ENCODE measurements at regions not wholly inside any gene's neighbourhood (a gene's known extent, or its start where the extent isn't known, plus 50 kb on each side); places are given as distances from the start of the nearest gene placed in this dataset.

DNA sequence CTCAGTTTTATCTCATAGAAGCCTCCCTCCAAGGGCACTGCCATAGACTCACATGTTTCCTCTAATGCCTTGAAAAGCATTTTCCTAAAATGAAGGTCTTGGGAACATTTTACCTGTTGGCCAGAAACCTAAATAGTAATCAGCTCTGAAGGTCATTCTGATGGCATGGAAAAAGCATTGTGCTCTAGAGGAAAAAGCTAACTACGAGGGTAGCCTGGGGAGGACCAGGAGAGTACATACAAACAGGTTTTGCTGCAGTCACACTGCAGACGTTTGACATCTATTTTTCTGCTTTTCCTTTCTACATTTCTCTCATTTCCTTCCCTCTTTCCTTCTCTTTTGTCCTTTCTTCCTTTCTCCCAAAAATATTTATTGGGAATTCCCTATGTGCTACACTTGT is 103.3 kb upstream of the SORBS2 start:
- POLR2A ChIA-PET: no interaction called here
- H3K4me1 ChIP-seq (ENCODE audit: control insufficient read depth, extremely low read depth, insufficient read depth, low read length): no peaks in the 10 kb centered on the region
- H3K9me1 ChIP-seq (replicated peaks; ENCODE audit: control insufficient read depth, extremely low read depth, insufficient read depth, low read length): no peaks in the 10 kb centered on the region
- dilution Hi-C loops (cut with MboI; ENCODE audit: extremely low pct_ligation_motif_present, low sequenced_read_pairs) (no loop called here), intact Hi-C loops (cut with micrococcal nuclease) (no loop called here)
- H3K27me3 ChIP-seq (ENCODE audit: control insufficient read depth in 2 of 2, insufficient read depth in 2 of 2, low read length in 2 of 2): peaks cover 0 to 2% of the 10 kb centered on the region in 2 experiments
- H3K4me2 ChIP-seq (ENCODE audit: insufficient read depth, low read length): no peak overlapping the region
- no peak for FAIRE-seq
- no peaks in the 10 kb centered on the region for H4K20me1 ChIP-seq (replicated peaks; ENCODE audit: control insufficient read depth, extremely low read depth, insufficient read depth, low read length)
- no peak overlapping the region for H2AFZ ChIP-seq (ENCODE audit: low read depth, low read length)
- TF ChIP-seq POLR2A (IDR thresholded peaks at IDR 0.05; ENCODE audit: low read depth, low read length) (no peak), MAX (IDR thresholded peaks at IDR 0.05; ENCODE audit: insufficient read depth, insufficient read length) (no peak), GATA2 (IDR thresholded peaks at IDR 0.05; ENCODE audit: insufficient read depth, insufficient read length, low read depth, low read length) (no peak), MYC (IDR thresholded peaks at IDR 0.05; ENCODE audit: low read depth, low read length) (no peak), POLR2AphosphoS5 (IDR thresholded peaks at IDR 0.05; ENCODE audit: insufficient read depth, low read depth, low read length) (no peak), FOS (IDR thresholded peaks at IDR 0.05; ENCODE audit: borderline replicate concordance, insufficient read depth, low read length) (no peak), EZH2 (IDR thresholded peaks at IDR 0.05; ENCODE audit: borderline replicate concordance, low read depth, low read length, severe bottlenecking) (no peak)
- CTCF ChIA-PET: no interaction called here
- no peak overlapping the region for H3K4me3 ChIP-seq (replicated peaks in 1 of 3; ENCODE audit: insufficient read depth in 1 of 3, low read depth in 1 of 3, low read length in 3 of 3)
- no peaks in the 10 kb centered on the region for H3K79me2 ChIP-seq (ENCODE audit: control insufficient read depth, insufficient read depth, low read length)
- no peak for DNase-seq (ENCODE audit: low read depth, low spot score)
- H3K9ac ChIP-seq (replicated peaks; ENCODE audit: extremely low read depth, insufficient read depth, low read length): no peak overlapping the region
- no TSS peak for BruUV-seq (replicated peaks)
- H3K36me3 ChIP-seq (ENCODE audit: control insufficient read depth in 2 of 2, extremely low read depth in 1 of 2, insufficient read depth in 2 of 2, low read length in 2 of 2): no peaks in the 10 kb centered on the region
- H3K9me3 ChIP-seq (replicated peaks; ENCODE audit: control insufficient read depth, insufficient read depth, low read length): no peaks in the 10 kb centered on the region
- H3K27ac ChIP-seq (ENCODE audit: insufficient read depth, low read depth, low read length): no peak overlapping the region

- dilution Hi-C loops (cut with MboI; ENCODE audit: extremely low pct_ligation_motif_present, low sequenced_read_pairs) (no loop called here), intact Hi-C loops (cut with micrococcal nuclease) (no loop called here)
- Histone ChIP-seq H3K27ac (ENCODE audit: insufficient read depth, low read depth, low read length) (no peak overlapping the region), H3K79me2 (ENCODE audit: control insufficient read depth, insufficient read depth, low read length) (no peaks in the 10 kb centered on the region), H3K9me1 (replicated peaks; ENCODE audit: control insufficient read depth, extremely low read depth, insufficient read depth, low read length) (no peaks in the 10 kb centered on the region), H2AFZ (ENCODE audit: low read depth, low read length) (no peak overlapping the region), H3K9ac (replicated peaks; ENCODE audit: extremely low read depth, insufficient read depth, low read length) (no peak overlapping the region), H3K4me1 (ENCODE audit: control insufficient read depth, extremely low read depth, insufficient read depth, low read length) (no peaks in the 10 kb centered on the region), H3K4me2 (ENCODE audit: insufficient read depth, low read length) (no peak overlapping the region), H3K36me3 (ENCODE audit: control insufficient read depth in 2 of 2, extremely low read depth in 1 of 2, insufficient read depth in 2 of 2, low read length in 2 of 2) (no peaks in the 10 kb centered on the region), H3K4me3 (replicated peaks in 1 of 3; ENCODE audit: insufficient read depth in 1 of 3, low read depth in 1 of 3, low read length in 3 of 3) (no peak overlapping the region), H3K27me3 (ENCODE audit: control insufficient read depth in 2 of 2, insufficient read depth in 2 of 2, low read length in 2 of 2) (peaks cover 0 to 2% of the 10 kb centered on the region in 2 experiments), H3K9me3 (replicated peaks; ENCODE audit: control insufficient read depth, insufficient read depth, low read length) (no peaks in the 10 kb centered on the region), H4K20me1 (replicated peaks; ENCODE audit: control insufficient read depth, extremely low read depth, insufficient read depth, low read length) (no peaks in the 10 kb centered on the region)
- POLR2A ChIA-PET: no interaction called here
- DNase-seq (ENCODE audit: low read depth, low spot score) (peak; percentile 6), FAIRE-seq (no peak)
- BruUV-seq (replicated peaks): no TSS peak
- CTCF ChIA-PET: no interaction called here
- TF ChIP-seq FOS (IDR thresholded peaks at IDR 0.05; ENCODE audit: borderline replicate concordance, insufficient read depth, low read length) (no peak), POLR2A (IDR thresholded peaks at IDR 0.05; ENCODE audit: low read depth, low read length) (no peak), POLR2AphosphoS5 (IDR thresholded peaks at IDR 0.05; ENCODE audit: insufficient read depth, low read depth, low read length) (no peak), EZH2 (IDR thresholded peaks at IDR 0.05; ENCODE audit: borderline replicate concordance, low read depth, low read length, severe bottlenecking) (no peak), GATA2 (IDR thresholded peaks at IDR 0.05; ENCODE audit: insufficient read depth, insufficient read length, low read depth, low read length) (no peak), JUN (IDR thresholded peaks at IDR 0.05; ENCODE audit: borderline replicate concordance, insufficient read depth, insufficient read length, low read depth) (peak; percentile 9), MYC (IDR thresholded peaks at IDR 0.05; ENCODE audit: low read depth, low read length) (no peak), MAX (IDR thresholded peaks at IDR 0.05; ENCODE audit: insufficient read depth, insufficient read length) (no peak)
Measured at GRCh38 chr4:185915817-185916216, 103.8 kb upstream of the SORBS2 start.
